Left ventricle myocardium inferior (tissue), 1 donor: ENCODE measurements at regions not wholly inside any gene's neighbourhood (a gene's known extent, or its start where the extent isn't known, plus 50 kb on each side); places are given as distances from the start of the nearest gene placed in this dataset.

Experiments
- DNase-seq: peaks from one replicate; pipeline ENCODE4 v3.0.0-alpha.2; 2020
- H3K27ac ChIP-seq: fragments of 200-600 bp; replicated peaks from 2 replicates; pipeline ENCODE4 v1.8.0; 2021
- H3K27me3 ChIP-seq: fragments of 200-600 bp; 2 replicates; pipeline ENCODE4 v1.8.0; 2021; ENCODE audit warnings: low read depth
- H3K36me3 ChIP-seq: fragments of 200-600 bp; 2 replicates; pipeline ENCODE4 v1.8.0; 2021
- H3K4me1 ChIP-seq: fragments of 200-600 bp; 2 replicates; pipeline ENCODE4 v1.8.0; 2021
- H3K4me3 ChIP-seq: fragments of 200-600 bp; 2 replicates; pipeline ENCODE4 v1.8.0; 2021; ENCODE audit warnings: mild to moderate bottlenecking, moderate library complexity
- H3K9me3 ChIP-seq: fragments of 200-600 bp; replicated peaks from 2 replicates; pipeline ENCODE4 v1.8.0; 2021
- intact Hi-C: fragments of 100-400 bp; cut with micrococcal nuclease; formaldehyde crosslinking; loops from one replicate; pipeline ENCODE4 v1.11.0; 2022
- TF ChIP-seq, protein P1 (sequence below): fragments of 200-600 bp; IDR thresholded peaks from 2 replicates; pipeline ENCODE4 v1.8.0; 2021; ENCODE audit warnings: antibody characterized with exemption, mild to moderate bottlenecking, borderline replicate concordance
- donor health status: DM: no; HTN: yes; CAD: no; lungs with severe emphysema.

DNA sequence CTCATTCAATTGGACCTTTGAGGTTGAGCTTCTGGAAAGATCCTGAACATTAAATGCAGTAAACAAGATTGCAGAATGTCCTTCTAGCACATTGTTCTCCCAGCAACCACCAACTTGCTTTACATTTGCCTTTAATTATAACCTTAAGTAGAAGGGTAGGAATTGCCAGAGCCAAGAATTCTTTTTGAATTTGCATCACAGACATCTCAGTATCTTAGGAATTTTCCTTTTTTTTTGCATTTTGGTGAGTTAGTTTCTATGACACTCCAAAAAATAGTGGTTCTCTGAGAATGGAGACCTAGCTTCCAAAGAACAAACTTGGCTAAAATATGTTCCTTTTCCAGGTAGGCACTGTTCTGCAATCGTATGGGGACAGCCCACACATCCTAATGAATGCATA is 456.0 kb downstream of the GATA3 start:
- H3K4me1 ChIP-seq, result no peaks in the 10 kb centered on the region
- DNase-seq, result no peak
- H3K27me3 ChIP-seq, result peaks cover 76% of the 10 kb centered on the region
- intact Hi-C loops, result no loop called here
- no peak overlapping the region for H3K4me3 ChIP-seq
- TF ChIP-seq, protein P1, sequence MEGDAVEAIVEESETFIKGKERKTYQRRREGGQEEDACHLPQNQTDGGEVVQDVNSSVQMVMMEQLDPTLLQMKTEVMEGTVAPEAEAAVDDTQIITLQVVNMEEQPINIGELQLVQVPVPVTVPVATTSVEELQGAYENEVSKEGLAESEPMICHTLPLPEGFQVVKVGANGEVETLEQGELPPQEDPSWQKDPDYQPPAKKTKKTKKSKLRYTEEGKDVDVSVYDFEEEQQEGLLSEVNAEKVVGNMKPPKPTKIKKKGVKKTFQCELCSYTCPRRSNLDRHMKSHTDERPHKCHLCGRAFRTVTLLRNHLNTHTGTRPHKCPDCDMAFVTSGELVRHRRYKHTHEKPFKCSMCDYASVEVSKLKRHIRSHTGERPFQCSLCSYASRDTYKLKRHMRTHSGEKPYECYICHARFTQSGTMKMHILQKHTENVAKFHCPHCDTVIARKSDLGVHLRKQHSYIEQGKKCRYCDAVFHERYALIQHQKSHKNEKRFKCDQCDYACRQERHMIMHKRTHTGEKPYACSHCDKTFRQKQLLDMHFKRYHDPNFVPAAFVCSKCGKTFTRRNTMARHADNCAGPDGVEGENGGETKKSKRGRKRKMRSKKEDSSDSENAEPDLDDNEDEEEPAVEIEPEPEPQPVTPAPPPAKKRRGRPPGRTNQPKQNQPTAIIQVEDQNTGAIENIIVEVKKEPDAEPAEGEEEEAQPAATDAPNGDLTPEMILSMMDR, result no peak
- H3K36me3 ChIP-seq, result no peaks in the 10 kb centered on the region
- H3K27ac ChIP-seq, result no peak overlapping the region
- no peaks in the 10 kb centered on the region for H3K9me3 ChIP-seq

GRCh38 chr10:8511026-8511425 is 456.5 kb downstream of the GATA3 start:
- intact Hi-C loops, result no loop called here
- H3K27me3 ChIP-seq, result peaks cover 70% of the 10 kb centered on the region
- no peak for DNase-seq
- H3K4me3 ChIP-seq, result no peak overlapping the region
- no peaks in the 10 kb centered on the region for H3K36me3 ChIP-seq
- no peak overlapping the region for H3K27ac ChIP-seq
- no peaks in the 10 kb centered on the region for H3K9me3 ChIP-seq
- TF ChIP-seq, protein P1, result no peak
- H3K4me1 ChIP-seq, result no peaks in the 10 kb centered on the region

DNA sequence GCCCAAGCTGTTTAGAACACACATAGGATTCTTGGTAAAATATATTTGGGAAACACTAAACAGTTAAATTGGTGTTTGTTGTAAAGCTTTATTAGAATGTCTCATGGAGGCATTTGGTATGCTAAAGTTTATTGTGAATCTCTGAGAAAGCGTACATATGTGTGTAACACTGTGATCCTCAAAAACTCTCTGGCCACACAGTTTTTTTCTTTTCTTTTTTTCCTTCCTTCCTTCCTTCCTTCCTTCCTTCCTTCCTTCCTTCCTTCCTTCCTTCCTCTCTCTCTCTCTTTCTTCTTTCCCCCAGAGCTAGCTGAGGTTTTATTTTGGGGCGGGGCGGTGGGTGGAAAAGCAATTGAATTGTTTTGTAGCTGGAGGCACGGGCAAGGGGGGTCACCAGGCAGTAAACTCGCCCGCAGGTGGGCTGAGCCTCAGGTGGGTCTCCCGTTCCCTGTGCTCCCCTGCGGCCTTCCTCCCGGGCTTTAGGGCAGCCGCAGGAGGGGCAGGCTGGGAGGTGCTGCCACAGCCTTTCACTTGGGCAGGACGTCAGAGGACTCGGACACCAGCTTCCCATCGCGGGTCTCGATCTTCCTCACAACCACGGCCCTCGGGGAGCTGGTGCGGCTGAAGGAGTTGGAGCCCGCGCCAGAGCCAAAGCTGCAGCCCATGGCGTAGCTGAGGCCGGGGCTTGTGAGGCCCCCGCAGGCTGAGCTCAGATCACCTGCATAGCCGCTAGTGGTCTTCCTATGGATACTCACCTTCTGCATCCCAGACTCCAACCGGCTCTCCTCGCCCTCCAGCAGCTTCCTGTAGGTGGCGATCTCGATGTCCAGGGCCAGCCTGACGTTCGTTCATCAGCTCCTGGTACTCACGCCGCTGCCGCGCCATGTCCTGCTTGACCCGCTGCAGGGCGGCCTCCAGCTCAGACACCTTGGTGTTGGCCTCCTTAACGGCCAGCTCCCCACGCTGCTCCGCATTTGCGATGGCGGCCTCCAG is 459.0 kb downstream of the GATA3 start:
- Histone ChIP-seq H3K4me3 (no peak overlapping the region), H3K9me3 (no peaks in the 10 kb centered on the region), H3K27me3 (peaks cover 48% of the 10 kb centered on the region), H3K36me3 (no peaks in the 10 kb centered on the region), H3K4me1 (no peaks in the 10 kb centered on the region), H3K27ac (no peak overlapping the region)
- intact Hi-C loops, result no loop called here
- DNase-seq, result no peak
- TF ChIP-seq, protein P1, result no peak

- Histone ChIP-seq H3K27me3 (no peaks in the 10 kb centered on the region), H3K4me3 (no peak overlapping the region), H3K27ac (no peak overlapping the region), H3K4me1 (no peaks in the 10 kb centered on the region), H3K9me3 (no peaks in the 10 kb centered on the region), H3K36me3 (no peaks in the 10 kb centered on the region)
- DNase-seq, result no peak
- TF ChIP-seq, protein P1, result no peak
- intact Hi-C loops, result no loop called here
Measured at GRCh38 chr10:8520382-8520781, 465.9 kb downstream of the GATA3 start.

DNA sequence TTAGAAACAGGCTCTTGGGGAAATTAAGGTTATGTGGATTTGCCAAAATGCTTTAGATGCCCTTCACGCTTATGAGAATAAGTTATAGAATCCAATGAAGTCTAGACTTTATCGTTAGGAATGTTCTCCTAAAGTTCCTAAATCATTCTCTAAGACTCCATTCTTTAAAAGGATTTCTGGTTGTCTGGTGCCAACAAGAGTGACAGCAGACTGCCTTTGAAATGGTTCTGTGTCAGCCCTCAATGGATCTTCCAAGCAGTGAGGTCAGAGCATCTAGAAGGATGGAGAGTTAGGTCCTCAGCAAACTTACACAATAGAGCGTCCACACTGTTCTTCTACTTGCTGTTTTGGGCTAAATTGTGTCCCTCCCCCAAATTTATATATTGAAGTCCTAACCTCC is 473.3 kb downstream of the GATA3 start:
- no peak for DNase-seq
- TF ChIP-seq, protein P1, result no peak
- intact Hi-C loops, result no loop called here

More for the DNA sequence above, 473.3 kb downstream of the GATA3 start:
- Histone ChIP-seq H3K27me3 (peaks cover 9% of the 10 kb centered on the region), H3K36me3 (no peaks in the 10 kb centered on the region), H3K9me3 (no peaks in the 10 kb centered on the region), H3K4me3 (no peak overlapping the region), H3K27ac (no peak overlapping the region), H3K4me1 (no peaks in the 10 kb centered on the region)
